ENCODE measurements at regions not wholly inside any gene's neighbourhood (a gene's known extent, or its start where the extent isn't known, plus 50 kb on each side); places are given as distances from the start of the nearest gene placed in this dataset.

DNA sequence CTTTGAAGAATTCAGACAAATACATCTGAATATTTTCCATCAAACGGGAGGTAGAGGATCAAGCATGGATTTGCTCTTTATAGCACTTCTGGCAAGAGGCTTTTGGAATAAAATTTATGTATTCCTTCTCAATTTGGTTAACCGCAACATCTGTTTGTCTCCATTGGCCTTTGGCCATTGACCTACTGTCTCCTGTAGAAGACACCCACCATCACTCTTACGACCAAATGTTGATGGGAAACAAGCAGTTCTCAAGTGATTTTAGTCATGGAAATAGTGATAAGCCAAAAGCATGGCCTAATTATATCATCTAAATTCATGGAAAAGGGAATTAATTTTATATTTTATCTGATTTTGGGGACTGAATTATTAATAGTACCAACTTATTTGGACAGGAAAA is 591.9 kb downstream of the CD109 start:
- TF ChIP-seq, protein P1, sequence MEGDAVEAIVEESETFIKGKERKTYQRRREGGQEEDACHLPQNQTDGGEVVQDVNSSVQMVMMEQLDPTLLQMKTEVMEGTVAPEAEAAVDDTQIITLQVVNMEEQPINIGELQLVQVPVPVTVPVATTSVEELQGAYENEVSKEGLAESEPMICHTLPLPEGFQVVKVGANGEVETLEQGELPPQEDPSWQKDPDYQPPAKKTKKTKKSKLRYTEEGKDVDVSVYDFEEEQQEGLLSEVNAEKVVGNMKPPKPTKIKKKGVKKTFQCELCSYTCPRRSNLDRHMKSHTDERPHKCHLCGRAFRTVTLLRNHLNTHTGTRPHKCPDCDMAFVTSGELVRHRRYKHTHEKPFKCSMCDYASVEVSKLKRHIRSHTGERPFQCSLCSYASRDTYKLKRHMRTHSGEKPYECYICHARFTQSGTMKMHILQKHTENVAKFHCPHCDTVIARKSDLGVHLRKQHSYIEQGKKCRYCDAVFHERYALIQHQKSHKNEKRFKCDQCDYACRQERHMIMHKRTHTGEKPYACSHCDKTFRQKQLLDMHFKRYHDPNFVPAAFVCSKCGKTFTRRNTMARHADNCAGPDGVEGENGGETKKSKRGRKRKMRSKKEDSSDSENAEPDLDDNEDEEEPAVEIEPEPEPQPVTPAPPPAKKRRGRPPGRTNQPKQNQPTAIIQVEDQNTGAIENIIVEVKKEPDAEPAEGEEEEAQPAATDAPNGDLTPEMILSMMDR (conservative IDR thresholded peaks at IDR 0.05), result no peak
- Mint-ChIP-seq H3K36me3 (no peaks in the 10 kb centered on the region), H3K4me1 (ENCODE audit: unreplicated experiment) (no peaks in the 10 kb centered on the region), H3K4me3 (no peak overlapping the region), H3K9me3 (no peaks in the 10 kb centered on the region), H3K27ac (no peak overlapping the region), H3K27me3 (no peaks in the 10 kb centered on the region)
- no peak for DNase-seq (ENCODE audit: extremely low spot score, unreplicated experiment)

DNA sequence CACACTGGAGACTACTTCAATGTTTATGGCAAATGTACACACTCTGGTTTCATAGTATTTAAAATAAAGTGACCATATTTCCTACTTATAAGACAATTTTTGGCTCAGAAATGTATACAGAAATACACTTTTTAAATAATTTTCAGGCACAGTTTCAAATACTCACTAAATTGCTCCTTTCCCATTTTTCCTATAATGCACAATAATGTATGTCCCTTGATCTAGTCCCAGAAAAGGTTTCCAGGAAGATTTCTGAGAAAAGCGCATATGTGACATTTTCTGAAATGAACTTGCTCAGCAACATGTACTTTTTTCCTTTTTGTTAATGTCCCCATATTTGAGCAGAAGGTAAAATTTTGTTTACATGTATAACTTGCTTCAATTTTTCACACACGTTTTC is 591.4 kb downstream of the CD109 start:
- Mint-ChIP-seq H3K4me1 (ENCODE audit: unreplicated experiment) (no peaks in the 10 kb centered on the region), H3K4me3 (no peak overlapping the region), H3K36me3 (no peaks in the 10 kb centered on the region), H3K9me3 (no peaks in the 10 kb centered on the region), H3K27me3 (no peaks in the 10 kb centered on the region), H3K27ac (no peak overlapping the region)
- TF ChIP-seq, protein P1 (conservative IDR thresholded peaks at IDR 0.05), result no peak
- no peak for DNase-seq (ENCODE audit: extremely low spot score, unreplicated experiment)

DNA sequence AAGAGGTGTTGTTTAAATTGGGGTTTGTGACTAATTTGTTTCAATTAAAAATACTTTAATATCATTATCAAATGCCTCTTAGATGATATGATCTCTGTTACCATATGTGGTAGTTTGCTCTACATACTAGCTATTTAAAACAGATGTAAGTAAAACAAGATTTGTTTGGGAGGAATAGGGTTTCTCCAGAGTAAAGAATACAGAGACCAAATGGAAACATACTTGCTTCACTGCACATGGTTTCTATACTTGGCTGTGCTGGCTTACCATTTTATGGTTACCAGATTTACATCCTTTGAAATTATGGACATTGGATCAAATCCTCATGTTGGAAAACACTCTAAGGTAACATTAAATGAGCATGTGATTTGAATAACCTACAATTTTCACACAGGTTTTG is 588.3 kb downstream of the CD109 start:
- no peak for DNase-seq (ENCODE audit: extremely low spot score, unreplicated experiment)
- Mint-ChIP-seq H3K27ac (no peak overlapping the region), H3K4me1 (ENCODE audit: unreplicated experiment) (no peaks in the 10 kb centered on the region), H3K9me3 (no peaks in the 10 kb centered on the region), H3K36me3 (no peaks in the 10 kb centered on the region), H3K4me3 (no peak overlapping the region), H3K27me3 (peaks cover 14% of the 10 kb centered on the region)
- TF ChIP-seq, protein P1 (conservative IDR thresholded peaks at IDR 0.05), result no peak

DNA sequence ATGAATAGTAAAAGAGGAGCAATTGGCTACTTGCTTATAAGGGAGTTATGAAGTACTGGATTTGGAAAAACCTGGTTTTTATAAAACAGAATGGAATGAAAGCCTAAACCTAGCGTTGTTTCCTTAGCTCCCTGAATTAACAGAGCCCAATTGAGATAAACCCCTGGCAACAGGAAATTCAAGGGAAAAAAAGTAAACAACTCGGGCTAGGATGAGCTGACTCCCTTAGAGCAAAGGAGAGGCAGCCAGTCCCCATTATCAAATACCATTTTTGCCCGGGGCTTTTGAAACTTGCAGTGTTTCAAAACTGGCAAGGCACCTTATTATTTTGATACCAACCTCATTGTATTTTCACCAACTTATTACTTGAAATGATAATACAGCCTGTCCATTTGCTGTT is 587.5 kb downstream of the CD109 start:
- H3K36me3 Mint-ChIP-seq, result no peaks in the 10 kb centered on the region
- TF ChIP-seq, protein P1 (conservative IDR thresholded peaks at IDR 0.05), result no peak
- no peaks in the 10 kb centered on the region for H3K9me3 Mint-ChIP-seq
- no peak for DNase-seq (ENCODE audit: extremely low spot score, unreplicated experiment)
- H3K4me1 Mint-ChIP-seq (ENCODE audit: unreplicated experiment), result no peaks in the 10 kb centered on the region
- no peak overlapping the region for H3K27ac Mint-ChIP-seq
- peaks cover 14% of the 10 kb centered on the region for H3K27me3 Mint-ChIP-seq
- H3K4me3 Mint-ChIP-seq, result no peak overlapping the region

DNA sequence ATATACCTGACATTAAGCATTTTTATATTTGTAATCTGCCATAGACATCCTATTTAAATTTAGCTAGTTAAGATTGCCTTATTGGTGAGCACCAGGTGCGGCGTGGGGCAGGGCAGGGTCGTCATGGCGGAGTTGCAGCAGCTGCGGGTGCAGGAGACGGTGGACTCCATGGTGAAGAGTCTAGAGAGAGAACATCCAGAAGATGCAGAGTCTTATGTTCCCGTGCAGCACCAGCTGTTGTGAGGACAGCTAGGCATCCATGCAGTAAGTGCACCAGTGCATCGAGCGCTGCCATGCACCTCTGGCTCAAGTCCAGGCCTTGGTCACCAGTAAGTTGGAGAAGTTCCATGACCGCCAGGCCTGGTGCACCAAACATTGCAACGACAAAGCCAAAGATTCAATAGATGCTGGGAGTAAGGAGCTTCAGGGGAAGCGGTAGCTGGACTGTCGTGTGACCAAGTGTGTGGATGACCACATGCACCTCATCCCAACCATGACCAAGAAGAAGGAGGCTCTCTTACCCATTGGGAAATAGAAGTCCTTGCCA is 586.2 kb downstream of the CD109 start:
- no peaks in the 10 kb centered on the region for H3K36me3 Mint-ChIP-seq
- no peak overlapping the region for H3K4me3 Mint-ChIP-seq
- H3K27me3 Mint-ChIP-seq, result peaks cover 18% of the 10 kb centered on the region
- no peaks in the 10 kb centered on the region for H3K4me1 Mint-ChIP-seq (ENCODE audit: unreplicated experiment)
- no peak for DNase-seq (ENCODE audit: extremely low spot score, unreplicated experiment)
- no peaks in the 10 kb centered on the region for H3K9me3 Mint-ChIP-seq
- no peak overlapping the region for H3K27ac Mint-ChIP-seq
- TF ChIP-seq, protein P1 (conservative IDR thresholded peaks at IDR 0.05), result no peak

Data from type B pancreatic cell (in vitro differentiated cells).